SK-N-DZ (cell line): ENCODE measurements at regions not wholly inside any gene's neighbourhood (a gene's known extent, or its start where the extent isn't known, plus 50 kb on each side); places are given as distances from the start of the nearest gene placed in this dataset.
"Not testable (repeated sequence)": the region's sequence is repeated elsewhere in the genome, so short reads cannot be mapped to it uniquely, and the experiment has no call there.

Experiments used
- DNase-seq: peaks from one replicate; pipeline ENCODE4 v3.0.0-alpha.2; 2015; ENCODE audit warnings: low spot score

DNA sequence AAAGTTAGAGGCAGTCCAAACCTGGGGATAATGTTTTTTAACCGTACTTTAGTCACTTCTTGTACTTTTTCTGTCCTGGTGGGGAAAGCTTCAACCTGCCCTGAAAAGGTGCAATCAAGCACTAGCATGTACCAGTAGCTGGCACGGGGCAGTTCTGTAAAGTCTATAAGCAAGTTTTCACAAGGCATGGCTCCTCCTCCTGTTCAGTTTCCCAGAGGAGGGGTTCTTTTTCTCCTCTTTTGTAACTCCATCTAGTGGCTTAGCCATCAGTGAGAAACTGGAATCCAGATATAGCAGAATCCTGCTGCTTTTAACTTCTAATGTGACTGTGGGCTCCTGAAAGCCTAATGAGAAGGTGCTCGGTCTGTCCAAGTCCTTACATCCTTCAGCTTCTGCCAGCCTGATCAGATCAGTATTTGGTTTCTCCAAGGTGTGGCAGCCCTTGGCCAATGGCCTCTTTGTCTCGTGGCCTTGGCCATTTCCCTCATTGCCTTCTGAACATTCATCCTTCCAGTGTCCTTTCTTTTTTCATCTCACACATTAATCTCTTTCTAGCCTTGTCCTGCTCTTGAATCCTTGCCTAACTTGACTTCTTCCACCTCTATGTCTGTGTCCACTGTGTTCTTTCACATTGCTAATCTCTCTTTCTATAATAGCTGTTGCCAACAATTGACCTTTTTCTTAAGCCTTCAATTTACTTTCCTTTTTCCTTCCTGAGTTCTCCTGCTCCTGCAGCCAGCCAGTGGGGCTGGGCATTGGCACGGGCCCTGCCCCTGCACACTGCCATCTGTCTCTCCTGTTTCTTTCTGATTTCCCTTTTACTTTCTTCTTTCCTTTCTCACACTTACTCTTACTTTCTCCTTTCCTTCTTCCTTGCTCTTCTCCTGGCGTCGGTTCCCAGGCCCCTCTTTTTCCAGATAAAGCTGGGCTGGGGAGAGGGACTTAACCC, 222.0 kb upstream of the SYNCRIP start:
- DNase-seq: no peak

DNA sequence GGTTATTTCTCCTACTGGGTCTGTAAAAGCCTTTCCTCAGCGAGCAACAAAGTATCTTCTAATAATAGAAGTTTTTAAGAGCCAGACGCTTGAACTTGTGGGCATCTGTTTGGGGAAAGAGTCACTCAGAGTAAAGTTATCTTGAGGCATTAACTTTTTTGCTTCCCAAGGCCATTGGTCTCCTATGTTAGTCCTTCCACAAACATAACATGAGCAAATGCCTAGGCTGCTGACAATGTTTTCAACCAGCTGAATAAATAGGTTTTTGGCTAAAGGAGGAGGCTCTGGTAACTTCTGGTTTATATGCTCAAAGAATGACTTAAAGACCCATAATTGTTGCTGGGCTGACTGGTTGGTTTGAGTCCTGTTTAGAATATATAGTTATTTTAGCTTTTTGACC, 213.5 kb upstream of the SYNCRIP start:
- DNase-seq: no peak

DNA sequence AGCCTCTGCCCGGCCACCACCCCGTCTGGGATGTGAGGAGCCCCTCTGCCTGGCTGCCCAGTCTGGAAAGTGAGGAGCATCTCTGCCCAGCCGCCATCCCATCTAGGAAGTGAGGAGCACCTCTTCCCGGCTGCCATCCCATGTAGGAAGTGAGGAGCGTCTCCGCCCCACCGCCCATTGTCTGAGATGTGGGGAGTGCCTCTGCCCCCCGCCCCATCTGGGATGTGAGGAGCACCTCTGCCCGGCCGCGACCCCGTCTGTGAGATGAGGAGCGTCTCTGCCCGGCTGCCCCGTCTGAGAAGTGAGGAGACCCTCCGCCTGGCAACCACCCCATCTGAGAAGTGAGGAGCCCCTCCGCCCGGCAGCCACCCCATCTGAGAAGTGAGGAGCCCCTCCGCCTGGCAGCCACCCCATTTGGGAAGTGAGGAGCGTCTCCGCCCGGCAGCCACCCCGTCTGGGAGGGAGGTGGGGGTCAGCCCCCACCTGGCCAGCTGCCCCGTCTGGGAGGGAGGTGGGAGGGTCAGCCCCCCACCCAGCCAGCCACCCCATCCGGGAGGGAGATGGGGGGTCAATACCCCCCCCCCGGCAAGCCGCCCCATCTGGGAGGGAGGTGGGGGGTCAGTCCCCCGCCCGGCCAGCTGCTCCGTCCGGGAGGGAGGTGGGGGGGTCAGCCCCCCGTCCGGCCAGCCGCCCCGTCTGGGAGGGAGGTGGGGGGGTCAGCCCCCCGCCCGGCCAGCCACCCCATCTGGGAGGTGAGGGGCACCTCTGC, 195.8 kb upstream of the SYNCRIP start:
- DNase-seq: not testable (repeated sequence)

DNA sequence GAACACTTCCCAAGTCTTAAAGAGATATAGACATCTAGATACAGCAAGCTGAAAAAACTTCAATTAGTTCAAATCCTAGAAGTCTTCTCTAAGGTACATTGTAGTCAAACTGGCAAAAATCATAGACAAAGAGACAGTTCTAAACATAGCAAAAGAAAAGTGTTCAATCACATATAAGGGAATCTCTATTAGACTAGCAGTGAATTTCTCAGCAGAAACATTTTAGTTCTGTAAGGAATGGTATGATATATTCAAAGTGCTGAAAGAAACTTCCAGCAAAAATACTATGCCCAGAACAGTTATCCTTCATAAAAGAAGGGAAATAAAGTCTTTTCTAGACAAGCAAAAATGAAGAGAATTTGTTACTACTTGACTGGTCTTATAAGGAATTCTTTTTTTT, 186.3 kb upstream of the SYNCRIP start:
- DNase-seq: no peak

DNA sequence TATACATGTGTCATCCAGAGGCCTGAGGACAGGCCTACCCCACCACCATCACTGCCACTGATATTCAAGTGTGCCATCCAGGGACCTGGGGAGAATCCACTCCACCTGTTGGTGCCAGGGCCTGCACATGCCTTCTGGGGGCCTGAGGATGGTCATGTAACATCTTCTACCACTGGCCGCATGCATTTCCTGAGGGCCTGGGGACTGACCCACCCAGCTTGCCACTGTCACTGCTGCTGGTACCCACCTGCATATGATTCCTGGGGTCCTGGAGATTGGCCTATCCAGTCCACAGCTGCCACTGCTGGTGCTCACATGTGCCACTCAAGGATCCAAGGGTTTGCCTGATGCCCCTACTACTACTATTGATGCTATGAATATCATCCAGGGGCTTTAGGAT, 184.3 kb upstream of the SYNCRIP start:
- DNase-seq: no peak

DNA sequence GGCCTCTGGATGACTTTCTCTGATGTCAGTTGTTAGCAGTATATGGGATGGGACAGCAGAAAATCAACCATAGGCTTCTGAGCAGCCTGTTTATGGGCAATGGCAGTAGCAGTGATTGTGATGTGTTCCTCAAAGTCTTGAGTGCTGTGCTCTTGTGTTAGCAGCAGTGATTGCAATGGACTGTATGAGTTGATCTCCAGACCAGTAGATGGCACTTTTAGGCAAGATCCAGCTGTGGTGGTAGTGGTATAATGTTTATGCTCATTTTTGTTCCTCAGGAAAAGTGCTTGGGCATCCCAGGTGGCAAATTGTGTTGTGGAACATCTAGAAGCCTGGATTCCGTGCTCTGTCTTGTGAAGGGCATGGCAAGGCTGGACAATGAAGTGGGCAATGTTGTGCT, 181.6 kb upstream of the SYNCRIP start:
- DNase-seq: no peak

DNA sequence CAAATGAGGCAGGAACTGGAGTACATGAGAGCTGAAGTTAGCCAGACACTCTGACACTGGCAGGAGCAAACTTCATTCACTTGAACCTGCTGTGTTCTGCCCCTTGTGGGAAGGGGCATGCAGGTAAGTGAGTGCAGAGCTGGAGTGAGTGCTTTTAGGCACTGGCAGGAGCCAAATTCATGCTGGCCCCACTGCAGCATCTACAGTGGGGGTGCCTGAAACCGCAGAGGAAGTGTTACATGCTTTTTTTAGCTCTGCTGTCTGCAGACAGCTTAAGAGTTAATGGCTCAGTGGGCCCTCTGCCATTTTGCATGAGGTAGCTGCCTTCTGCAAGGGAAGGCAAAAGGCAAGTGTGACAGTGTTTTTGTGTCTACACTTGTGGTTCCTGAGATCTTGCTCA, 167.9 kb upstream of the SYNCRIP start:
- no peak for DNase-seq

DNA sequence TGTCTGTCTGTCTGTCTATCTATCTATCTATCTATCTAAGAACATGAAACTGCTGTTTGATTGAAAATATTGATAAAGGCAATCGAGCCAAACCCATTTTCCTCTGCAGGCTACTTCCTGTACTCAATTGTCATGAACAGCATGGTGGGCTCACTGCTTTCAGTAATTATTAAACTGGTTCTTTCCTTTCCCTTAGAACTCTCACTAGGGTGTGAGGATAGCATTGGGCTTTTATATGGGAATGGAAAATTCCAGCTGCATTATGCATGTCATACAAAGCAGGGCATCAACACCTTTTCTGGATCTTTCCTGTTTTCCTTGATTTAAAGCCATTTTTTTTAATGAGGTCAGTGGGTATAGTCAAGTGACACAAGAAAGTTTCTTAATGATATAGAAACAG, 161.0 kb upstream of the SYNCRIP start:
- no peak for DNase-seq

DNA sequence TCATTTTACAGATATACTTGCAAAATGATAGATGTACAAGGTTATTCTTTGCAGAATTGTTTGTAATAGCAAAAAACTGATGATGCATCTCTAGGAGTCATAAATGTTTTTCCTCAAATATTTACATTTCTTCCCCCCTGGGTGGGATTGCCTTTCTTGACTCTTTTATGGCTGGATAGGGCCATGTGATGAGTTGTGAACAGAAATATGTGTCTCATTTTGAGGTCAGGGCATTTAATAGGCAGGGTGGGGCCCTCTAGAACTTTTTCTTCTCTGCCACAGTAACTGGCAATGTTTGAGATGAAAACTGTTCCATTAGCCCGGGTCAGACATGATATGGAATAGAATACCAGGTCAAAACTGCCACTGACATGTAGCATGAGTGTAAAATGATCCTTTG, 159.5 kb upstream of the SYNCRIP start:
- DNase-seq: no peak

DNA sequence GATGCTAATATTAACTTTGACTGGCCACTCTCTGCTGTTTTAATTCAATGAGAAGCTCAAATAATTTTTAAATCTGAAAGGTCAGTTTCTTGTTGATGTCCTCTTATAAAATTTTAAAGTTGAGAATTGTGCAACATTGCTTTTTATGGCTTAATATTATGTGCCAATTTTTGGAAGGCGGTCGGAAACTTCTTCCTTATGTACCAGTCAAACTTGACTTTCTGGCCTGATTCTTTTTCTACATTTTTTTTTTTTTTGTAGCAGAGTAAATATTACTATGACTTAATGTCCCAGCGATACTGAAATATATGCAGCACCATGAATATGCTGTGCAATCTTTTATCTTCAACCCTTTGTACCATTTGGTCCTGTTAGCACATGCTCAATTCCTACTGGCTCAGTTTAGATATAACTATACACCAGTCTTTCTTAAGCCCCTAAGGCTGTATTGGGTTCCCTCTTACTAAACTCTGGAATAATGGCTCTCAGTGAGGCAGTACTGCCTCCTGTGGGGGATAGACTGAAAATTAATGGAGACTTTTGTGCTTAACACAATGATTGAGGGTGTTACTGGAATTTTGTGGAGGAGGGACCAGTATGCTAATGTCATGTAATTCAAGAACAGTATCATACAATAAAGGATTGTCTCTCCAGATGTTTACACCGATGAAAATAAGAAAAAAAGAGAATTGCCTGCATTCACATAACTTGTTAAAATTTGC, 156.4 kb upstream of the SYNCRIP start:
- DNase-seq: no peak

DNA sequence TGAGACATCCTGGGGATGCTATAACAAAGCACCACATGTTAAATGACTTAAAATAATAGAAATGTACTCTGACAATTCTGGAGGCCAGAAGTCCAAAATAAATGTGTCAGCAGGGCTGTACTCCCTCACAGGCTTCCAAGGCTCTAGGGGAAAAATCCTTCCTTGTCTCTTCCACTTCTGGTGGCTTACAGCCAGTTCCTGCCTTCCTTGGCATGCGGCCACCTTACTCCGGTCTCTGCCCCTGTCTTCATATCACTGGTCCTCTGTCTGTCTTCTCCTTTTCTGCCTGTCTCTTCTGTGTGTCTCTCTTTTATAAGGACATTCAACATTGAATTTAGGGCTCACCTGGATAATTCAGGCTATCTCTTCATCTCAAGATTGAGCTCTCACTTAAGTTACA, 155.3 kb upstream of the SYNCRIP start:
- no peak for DNase-seq

DNA sequence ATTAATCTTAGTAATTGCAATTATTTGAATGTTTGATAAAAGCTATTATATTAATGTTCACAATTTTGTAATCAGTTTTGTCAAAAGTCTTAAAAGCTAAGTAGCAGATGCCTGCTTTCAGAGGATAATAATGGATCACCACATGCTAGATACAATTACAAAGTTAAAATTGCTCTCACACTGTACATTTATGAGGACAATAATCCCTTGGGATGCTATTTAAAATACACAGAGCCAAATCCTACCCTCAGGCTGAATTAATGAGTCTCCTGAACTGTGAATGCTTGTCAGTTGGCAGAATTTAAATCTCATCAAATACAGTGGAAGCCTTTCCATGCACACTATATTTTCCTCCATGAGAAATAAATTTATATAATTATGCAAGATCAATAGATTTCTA, 153.3 kb upstream of the SYNCRIP start:
- no peak for DNase-seq

DNA sequence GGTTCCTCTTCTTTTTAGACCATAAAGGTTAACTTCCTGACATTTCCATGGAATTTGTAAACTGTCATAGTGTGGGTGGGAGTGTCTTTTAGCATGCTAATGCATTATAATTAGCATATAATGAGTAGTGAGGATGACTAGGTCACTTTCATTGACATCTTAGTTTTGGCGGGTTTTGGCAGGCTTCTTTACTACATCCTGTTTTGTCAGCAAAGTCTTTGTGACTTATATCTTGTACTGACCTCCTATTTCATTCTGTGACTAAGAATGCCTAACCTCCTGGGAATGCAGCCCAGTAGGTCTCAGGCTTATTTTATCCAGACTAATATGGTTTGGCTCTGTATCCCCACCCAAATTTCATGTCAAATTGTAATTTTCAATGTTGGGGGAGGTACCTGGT, 149.6 kb upstream of the SYNCRIP start:
- no peak for DNase-seq

DNA sequence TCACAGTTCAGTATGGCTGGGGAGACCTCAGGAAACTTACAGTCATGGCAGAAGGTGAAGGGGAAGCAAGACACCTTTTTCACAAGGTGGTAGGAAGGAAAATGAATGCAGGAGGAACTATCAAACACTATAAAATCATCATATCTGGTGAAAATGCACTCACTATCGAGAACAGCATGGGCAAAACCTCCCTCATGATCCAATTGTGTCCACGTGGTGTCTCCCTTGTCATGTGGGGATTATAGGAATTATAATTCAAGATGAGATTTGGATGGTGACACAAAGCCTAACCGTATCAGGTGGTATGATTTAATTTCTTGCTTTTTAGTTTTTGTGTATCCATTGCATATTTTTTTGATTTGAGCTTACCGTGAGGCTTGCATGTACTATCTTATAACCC, 133.2 kb upstream of the SYNCRIP start:
- DNase-seq: no peak

DNA sequence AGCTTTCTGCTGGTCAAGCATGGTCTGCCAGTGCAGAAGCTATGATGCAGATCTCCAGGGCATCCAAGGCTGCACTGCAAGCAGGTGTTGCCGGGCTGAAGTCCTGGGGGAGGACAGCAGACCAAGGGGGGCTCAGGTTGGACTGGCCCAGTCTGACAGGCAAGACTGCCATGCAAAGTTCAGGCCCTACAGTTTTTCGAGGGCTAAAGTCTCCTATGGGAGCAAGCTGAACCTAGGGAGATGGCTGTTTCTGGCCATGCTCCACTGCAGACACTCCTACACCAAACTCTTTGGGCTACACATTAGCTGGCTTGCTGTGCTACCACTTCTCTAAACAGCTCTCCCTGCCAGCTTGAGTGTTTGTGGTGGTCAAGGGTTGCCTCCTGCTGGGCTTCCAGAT, 130.0 kb upstream of the SYNCRIP start:
- no peak for DNase-seq

DNA sequence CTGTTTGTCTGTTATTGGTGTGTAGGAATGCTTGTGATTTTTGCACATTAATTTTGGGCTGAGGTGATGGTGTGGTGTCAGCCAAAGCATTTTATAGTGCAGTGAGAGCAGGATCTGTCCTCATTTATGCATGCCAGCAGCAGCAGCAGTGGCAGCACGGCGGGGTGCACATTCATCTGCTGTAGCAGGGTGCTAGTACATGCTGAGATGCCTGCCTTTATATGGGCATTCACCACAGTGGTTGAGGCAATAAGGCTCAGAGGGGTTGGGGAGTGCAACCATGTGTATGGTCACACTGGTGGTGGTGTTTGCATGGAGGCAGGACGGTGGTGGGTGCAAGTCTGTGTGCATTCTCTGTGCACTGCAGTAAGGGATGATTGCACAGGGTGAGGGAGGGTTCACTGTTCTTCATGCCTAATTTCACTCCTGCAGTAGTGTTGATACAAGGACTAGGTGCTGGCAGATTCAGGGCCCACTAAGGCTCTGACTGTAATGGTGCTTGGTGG, 129.3 kb upstream of the SYNCRIP start:
- DNase-seq: no peak

DNA sequence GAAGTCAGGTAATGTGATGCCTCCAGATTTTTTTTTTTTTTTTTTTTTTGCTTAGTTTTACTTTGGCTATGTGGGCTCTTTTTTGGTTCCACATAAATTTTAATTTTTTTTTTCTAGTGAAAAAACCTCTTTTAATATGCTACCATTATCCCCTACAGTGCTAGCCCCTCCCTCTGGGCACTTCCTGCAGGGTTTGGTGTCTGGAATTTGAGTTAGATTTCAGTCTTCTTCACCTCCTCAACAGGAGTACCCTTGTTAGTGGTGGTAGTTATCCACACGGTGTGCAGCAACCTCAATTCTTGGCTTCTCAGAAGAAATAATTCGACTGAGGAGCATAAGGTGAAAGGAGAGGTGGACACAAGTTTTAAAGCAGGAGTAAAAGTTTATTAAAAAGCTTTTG, 128.8 kb upstream of the SYNCRIP start:
- DNase-seq: no peak

DNA sequence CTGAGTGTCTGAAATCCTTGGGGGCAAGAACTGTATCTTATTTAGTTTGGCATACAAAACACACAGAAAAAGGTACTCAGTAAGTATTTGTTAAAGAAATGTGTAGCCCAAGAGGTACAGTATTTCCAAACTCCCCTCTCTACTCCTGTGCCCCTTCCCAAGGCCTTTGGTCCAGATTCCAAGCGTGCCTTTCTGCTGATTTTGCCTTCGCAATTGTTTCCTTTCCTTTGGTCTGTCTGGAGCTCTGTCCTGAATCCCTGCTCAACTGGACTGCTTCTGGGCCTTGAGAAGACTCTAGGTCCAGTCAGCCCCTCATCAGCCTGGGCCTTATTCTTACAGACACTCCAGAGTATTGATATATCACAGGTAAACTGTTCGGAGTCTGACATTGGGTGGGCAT, 122.2 kb upstream of the SYNCRIP start:
- DNase-seq: no peak

DNA sequence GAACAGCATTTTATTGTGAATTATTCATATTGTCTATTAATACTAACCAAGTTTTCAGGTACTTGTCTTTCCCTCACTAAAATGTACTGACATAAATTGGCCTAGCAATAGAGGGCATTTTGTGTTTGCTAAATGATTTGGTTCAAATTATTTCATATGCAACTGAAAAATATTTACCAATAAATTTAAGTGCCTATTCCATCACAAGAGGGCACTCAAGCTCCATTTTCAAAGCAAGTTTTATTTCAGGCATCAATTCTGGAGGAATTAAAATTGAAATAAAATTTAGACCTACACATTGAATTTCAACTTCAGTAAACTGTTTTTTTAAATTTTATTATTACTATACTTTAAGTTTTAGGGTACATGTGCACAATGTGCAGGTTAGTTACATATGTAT, 114.3 kb upstream of the SYNCRIP start:
- peak; percentile 28 for DNase-seq

DNA sequence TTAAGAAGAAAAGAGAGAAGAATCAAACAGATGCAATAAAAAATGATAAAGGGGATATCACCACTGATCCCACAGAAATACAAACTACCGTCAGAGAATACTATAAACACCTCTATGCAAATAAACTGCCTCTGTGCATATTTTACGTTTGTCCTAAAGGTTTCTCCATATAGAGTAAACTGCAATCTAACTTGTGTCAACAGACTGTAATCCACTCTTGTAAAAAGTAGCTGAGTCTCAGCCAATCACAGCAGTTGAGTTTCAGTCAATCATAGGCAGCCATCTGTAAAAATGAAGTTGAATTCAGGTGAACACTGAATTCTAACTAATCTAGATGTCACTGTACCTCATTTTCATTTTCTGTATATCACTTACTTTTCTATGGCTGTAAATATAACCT, 112.2 kb upstream of the SYNCRIP start:
- DNase-seq: no peak

DNA sequence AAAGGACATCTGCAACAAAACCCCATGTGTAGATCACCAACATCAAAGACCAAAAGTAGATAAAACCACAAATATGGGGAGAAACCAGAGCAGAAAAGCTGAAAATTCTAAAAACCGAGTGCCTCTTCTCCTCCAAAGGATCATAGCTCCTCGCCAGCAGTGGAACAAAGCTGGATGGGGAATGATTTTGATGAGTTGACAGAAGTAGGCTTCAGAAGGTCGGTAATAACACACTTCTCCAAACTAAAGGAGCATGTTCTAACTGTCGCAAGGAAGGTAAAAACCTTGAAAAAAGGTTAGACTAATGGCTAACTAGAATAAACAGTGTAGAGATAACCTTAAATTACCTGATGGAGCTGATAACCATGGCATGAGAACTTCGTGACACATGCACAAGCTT, 109.9 kb upstream of the SYNCRIP start:
- DNase-seq: no peak
